K562 (cell line): ENCODE measurements at regions not wholly inside any gene's neighbourhood (a gene's known extent, or its start where the extent isn't known, plus 50 kb on each side); places are given as distances from the start of the nearest gene placed in this dataset.

Experiments used
- CTCF ChIP-seq, 3 experiments: IDR thresholded peaks in 2 of 3; conservative IDR thresholded peaks in 1 of 3; 2 replicates each; pipeline ENCODE4 v1.5.1; 2011 to 2012; ENCODE audit warnings: low read length in 3 of 3, mild to moderate bottlenecking in 3 of 3, control low read depth in 2 of 3, improper control_type of control experiment in 1 of 3, inconsistent platforms in 1 of 3, low read depth in 1 of 3, mixed read lengths in 1 of 3, moderate library complexity in 1 of 3; ENCODE audit not compliant: insufficient read depth in 2 of 3
- FOXK2 ChIP-seq, 2 experiments: fragments of 450-650 bp; IDR thresholded peaks in 1 of 2; conservative IDR thresholded peaks in 1 of 2; 2 replicates each; pipeline ENCODE4 v1.6.1; 2016; ENCODE audit warnings: low read depth in 2 of 2, mild to moderate bottlenecking in 1 of 2
- REST ChIP-seq, 2 experiments: fragments of 450-650 bp; formaldehyde crosslinking in 1 of 2; IDR thresholded peaks; 2 replicates each; pipeline versions ENCODE4 v1.4.0 to v1.6.1; 2014 to 2020; ENCODE audit warnings: mild to moderate bottlenecking in 2 of 2, borderline replicate concordance in 1 of 2, low read depth in 1 of 2
- ZKSCAN1 ChIP-seq: fragments of 150-350 bp; IDR thresholded peaks from 2 replicates; pipeline ENCODE4 v1.6.1; 2016; ENCODE audit warnings: low read depth, low read length
- ZNF134 ChIP-seq: fragments of 250-450 bp; sonication (Bioruptor Pico); conservative IDR thresholded peaks from 2 replicates; pipeline ENCODE4 v1.4.0; 2020

- TF ChIP-seq REST (IDR thresholded peaks at IDR 0.05; ENCODE audit: borderline replicate concordance), result no peak
- no peak for TF ChIP-seq REST (CRISPR knock-in tag; IDR thresholded peaks at IDR 0.05; ENCODE audit: low read depth)
- TF ChIP-seq ZKSCAN1, result no peak
- no peak for TF ChIP-seq FOXK2 (conservative IDR thresholded peaks at IDR 0.05 in 1 of 2, IDR thresholded peaks at IDR 0.05 in 1 of 2; ENCODE audit: low read depth in 2 of 2)
- TF ChIP-seq CTCF (IDR thresholded peaks at IDR 0.05 in 2 of 3, conservative IDR thresholded peaks at IDR 0.05 in 1 of 3; ENCODE audit: insufficient read depth in 2 of 3, low read depth in 1 of 3, low read length in 3 of 3), result no peak
- no peak for TF ChIP-seq ZNF134 (CRISPR knock-in tag)
These were observed 312.7 kb upstream of the SP8 start (continued) for GRCh38 chr7:21099432-21099831.
